GM12865 (cell line): ENCODE measurements at regions not wholly inside any gene's neighbourhood (a gene's known extent, or its start where the extent isn't known, plus 50 kb on each side); places are given as distances from the start of the nearest gene placed in this dataset.
A peak's percentile ranks its signal among the peaks of the same experiment; 100 is the strongest.

Experiments used
- DNase-seq: peaks from one replicate; pipeline ENCODE4 v3.0.0; 2010; ENCODE audit warnings: low read depth
- H3K4me3 ChIP-seq: 2 replicates; pipeline ENCODE4 v1.5.1; 2011; ENCODE audit warnings: mild to moderate bottlenecking, low read depth, low read length, control low read depth
- CTCF ChIP-seq: IDR thresholded peaks from 2 replicates; pipeline ENCODE4 v1.5.1; 2011; ENCODE audit warnings: low read length, control low read depth, low read depth, inconsistent platforms; ENCODE audit not compliant: insufficient read depth; ENCODE audit errors: missing control alignments

DNA sequence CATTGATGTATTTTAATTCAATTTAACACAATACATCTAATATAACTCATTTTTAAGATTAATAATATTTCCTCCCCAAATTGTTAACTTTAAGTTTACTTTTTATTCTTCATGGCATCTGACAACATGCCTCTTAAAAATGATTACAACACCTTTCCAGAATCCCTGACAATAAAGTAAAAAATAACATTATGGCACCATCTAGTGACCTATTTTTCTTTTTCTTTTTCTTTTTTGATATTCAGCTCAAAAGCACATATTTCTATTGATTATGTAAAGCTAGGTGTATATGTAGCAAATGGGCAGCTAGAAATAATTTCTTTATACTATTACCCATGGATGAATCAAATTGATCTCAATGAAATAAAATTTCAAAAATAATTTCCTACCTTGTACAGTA lies 834.3 kb upstream of the CDH8 start:
- TF ChIP-seq CTCF, result no peak
- H3K4me3 ChIP-seq, result no peak overlapping the region; the same call in 1 of the 2 replicates
- peak; percentile 20 for DNase-seq

- TF ChIP-seq CTCF, result no peak
- DNase-seq, result peak; percentile 67
- peak overlapping the region; percentile 34; the same call in 1 of the 2 replicates for H3K4me3 ChIP-seq
These were observed 833.6 kb upstream of the CDH8 start for GRCh38 chr16:62869837-62870236.

GRCh38 chr16:62863139-62863538 lies 826.9 kb upstream of the CDH8 start:
- no peak for DNase-seq
- no peak overlapping the region for H3K4me3 ChIP-seq
- TF ChIP-seq CTCF, result no peak

DNA sequence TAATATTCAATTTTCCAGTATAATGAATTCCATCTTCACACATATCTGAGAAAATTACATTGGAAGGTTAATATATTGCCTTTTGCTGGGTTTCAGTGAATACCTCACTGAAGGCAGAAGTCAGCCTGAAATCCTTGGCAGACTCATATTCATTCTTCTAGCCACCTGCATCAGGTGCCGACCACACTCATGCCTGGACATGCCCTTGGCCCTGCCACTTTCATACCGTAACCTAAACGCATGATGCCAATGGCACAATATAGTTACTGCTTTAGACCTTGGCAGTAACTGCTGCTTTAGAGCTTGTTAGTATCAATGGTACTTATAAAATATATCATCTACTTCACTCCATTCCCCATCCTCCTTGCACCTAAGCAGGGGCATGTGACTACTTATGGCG lies 817.6 kb upstream of the CDH8 start:
- no peak overlapping the region for H3K4me3 ChIP-seq
- TF ChIP-seq CTCF, result no peak
- DNase-seq, result no peak

DNA sequence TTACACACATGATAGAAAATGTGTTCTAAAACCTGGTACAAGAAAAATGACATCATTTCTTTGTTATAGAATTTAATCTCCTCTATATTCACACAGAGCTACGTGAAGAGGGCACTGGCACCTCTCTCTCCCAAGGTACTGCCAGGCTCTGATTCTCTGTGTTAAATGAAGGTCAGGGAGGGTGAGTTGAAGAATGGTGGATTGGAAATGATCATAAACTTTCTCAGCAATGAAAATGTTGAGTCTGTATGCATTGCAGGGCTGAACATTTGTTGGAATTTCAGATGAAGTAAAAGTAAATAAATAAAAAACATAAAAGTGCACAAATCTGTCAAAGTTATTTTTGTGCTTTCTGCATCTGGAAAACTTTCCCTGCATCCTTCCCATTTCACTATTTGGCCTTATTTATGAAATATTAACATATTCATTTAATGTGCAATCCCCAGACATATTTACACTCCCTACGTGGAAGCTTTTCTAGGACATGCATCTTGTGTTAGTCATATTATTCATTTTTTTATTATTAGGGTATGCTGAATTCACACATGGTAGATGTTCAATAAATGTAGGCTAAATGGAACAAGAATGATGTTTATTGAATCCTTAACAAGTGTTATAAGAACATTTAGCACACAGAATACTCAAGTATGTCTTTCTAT lies 810.3 kb upstream of the CDH8 start:
- no peak overlapping the region for H3K4me3 ChIP-seq
- DNase-seq, result no peak
- no peak for TF ChIP-seq CTCF

DNA sequence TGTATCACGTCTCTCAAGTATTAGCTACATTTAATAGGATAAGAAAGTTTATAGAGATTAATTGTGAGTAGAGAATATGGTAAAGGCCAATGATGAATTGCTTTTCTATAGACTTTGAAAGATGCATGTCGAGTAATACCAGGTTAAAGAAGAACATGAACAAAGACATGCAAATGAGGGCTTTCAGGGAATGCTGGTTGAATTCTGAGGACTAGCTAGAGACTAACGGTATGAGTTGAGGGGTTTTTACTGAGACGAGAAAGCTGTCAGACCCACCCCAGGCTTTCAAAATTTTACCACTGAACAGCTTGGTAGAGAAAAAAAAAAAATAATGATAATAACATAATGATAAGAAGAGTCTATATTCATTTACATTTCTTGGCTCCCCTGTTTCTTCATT lies 796.0 kb upstream of the CDH8 start:
- H3K4me3 ChIP-seq, result no peak overlapping the region
- no peak for TF ChIP-seq CTCF
- DNase-seq, result no peak

DNA sequence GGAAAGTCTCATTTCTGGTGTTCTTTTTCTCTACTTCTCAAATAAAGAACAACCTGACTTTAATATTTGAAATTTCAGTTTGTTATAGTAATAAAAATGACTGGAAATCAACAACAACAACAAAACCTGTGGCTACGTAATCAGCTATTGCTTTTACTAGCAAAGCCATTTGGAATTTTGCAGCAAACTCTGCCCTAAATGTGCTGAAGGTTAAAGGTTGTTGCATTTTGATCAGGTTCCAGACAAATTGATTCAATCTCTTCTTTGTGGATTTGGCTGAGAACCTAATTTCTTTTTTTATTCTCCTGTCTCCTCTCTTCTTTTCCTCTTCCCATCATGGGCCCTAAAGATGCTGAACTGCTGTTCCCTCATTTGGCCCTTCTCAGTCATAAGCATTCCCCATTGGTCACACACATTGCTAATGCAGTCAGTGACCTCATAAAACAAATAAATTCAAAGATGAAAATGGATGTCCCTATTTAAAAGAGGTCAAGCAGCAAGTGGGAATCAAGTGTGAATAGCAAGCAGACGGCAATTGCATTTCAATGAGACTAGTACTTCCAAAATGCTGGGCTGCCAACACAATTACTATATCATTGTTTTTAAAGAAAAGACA lies 795.1 kb upstream of the CDH8 start:
- H3K4me3 ChIP-seq, result no peak overlapping the region
- no peak for DNase-seq
- no peak for TF ChIP-seq CTCF
